ENCODE measurements at regions not wholly inside any gene's neighbourhood (a gene's known extent, or its start where the extent isn't known, plus 50 kb on each side); places are given as distances from the start of the nearest gene placed in this dataset.

GRCh38 chrX:122591546-122591945, 592.5 kb upstream of the GRIA3 start:
- no CpG with 5 or more reads among the region's 2 CpGs for WGBS, 2 donors (ENCODE audit: extremely low coverage in 2 of 2, insufficient read length in 2 of 2, insufficient replicate concordance in 1 of 2)
- Histone ChIP-seq H3K14ac (ENCODE audit: low read length) (no peak overlapping the region), H3K4me1 (ENCODE audit: control insufficient read depth in 2 of 2, insufficient read depth in 1 of 2, low read depth in 1 of 2, low read length in 2 of 2) (no peaks in the 10 kb centered on the region), H3K9ac (ENCODE audit: low read depth, low read length, poor library complexity) (no peak overlapping the region), H2BK15ac (ENCODE audit: low read length) (no peak overlapping the region), H3K18ac (ENCODE audit: low read length) (no peak overlapping the region), H2AK5ac (ENCODE audit: low read depth, low read length) (no peak overlapping the region), H3K9me3 (replicated peaks in 1 of 2; ENCODE audit: control insufficient read depth in 2 of 2, insufficient read depth in 1 of 2, low read depth in 1 of 2, low read length in 2 of 2) (no peaks in the 10 kb centered on the region), H3K4me3 (ENCODE audit: low read length in 2 of 2) (no peak overlapping the region), H3K4ac (ENCODE audit: low read length) (no peak overlapping the region), H2BK12ac (ENCODE audit: low read length) (no peak overlapping the region), H2BK120ac (ENCODE audit: low read depth, low read length) (no peak overlapping the region), H3K79me1 (ENCODE audit: low read depth, low read length) (no peaks in the 10 kb centered on the region), H2AFZ (ENCODE audit: low read length) (no peak overlapping the region), H4K8ac (ENCODE audit: low read depth, low read length) (no peak overlapping the region), H3K36me3 (replicated peaks in 1 of 2; ENCODE audit: control insufficient read depth in 2 of 2, insufficient read depth in 2 of 2, low read length in 2 of 2) (no peaks in the 10 kb centered on the region), H2BK5ac (ENCODE audit: low read length) (no peak overlapping the region), H4K91ac (ENCODE audit: low read depth, low read length, poor library complexity) (no peak overlapping the region), H3K27me3 (ENCODE audit: control insufficient read depth in 3 of 3, insufficient read depth in 3 of 3, low read depth in 1 of 3, low read length in 3 of 3) (no peaks in the 10 kb centered on the region), H3K23ac (ENCODE audit: low read depth, low read length, poor library complexity) (no peak overlapping the region), H3K4me2 (ENCODE audit: insufficient read depth, low read length, poor library complexity, severe bottlenecking) (no peak overlapping the region), H3K27ac (replicated peaks; ENCODE audit: low read length) (no peak overlapping the region)
- no peak for DNase-seq (ENCODE audit: low spot score)

- H2BK12ac ChIP-seq (ENCODE audit: low read length) = no peak overlapping the region
- no peak overlapping the region for H3K4ac ChIP-seq (ENCODE audit: low read length)
- no peak overlapping the region for H3K14ac ChIP-seq (ENCODE audit: low read length)
- H3K27ac ChIP-seq (replicated peaks; ENCODE audit: low read length) = no peak overlapping the region
- no peak overlapping the region for H4K91ac ChIP-seq (ENCODE audit: low read depth, low read length, poor library complexity)
- no peaks in the 10 kb centered on the region for H3K27me3 ChIP-seq (ENCODE audit: control insufficient read depth in 3 of 3, insufficient read depth in 3 of 3, low read depth in 1 of 3, low read length in 3 of 3)
- H2BK120ac ChIP-seq (ENCODE audit: low read depth, low read length) = no peak overlapping the region
- H3K4me1 ChIP-seq (ENCODE audit: control insufficient read depth in 2 of 2, insufficient read depth in 1 of 2, low read depth in 1 of 2, low read length in 2 of 2) = no peaks in the 10 kb centered on the region
- no peak for DNase-seq (ENCODE audit: low spot score)
- H3K23ac ChIP-seq (ENCODE audit: low read depth, low read length, poor library complexity) = no peak overlapping the region
- H3K9me3 ChIP-seq (replicated peaks in 1 of 2; ENCODE audit: control insufficient read depth in 2 of 2, insufficient read depth in 1 of 2, low read depth in 1 of 2, low read length in 2 of 2) = no peaks in the 10 kb centered on the region
- H2AK5ac ChIP-seq (ENCODE audit: low read depth, low read length) = no peak overlapping the region
- H3K79me1 ChIP-seq (ENCODE audit: low read depth, low read length) = no peaks in the 10 kb centered on the region
- H3K36me3 ChIP-seq (replicated peaks in 1 of 2; ENCODE audit: control insufficient read depth in 2 of 2, insufficient read depth in 2 of 2, low read length in 2 of 2) = no peaks in the 10 kb centered on the region
- no peak overlapping the region for H4K8ac ChIP-seq (ENCODE audit: low read depth, low read length)
- H2BK15ac ChIP-seq (ENCODE audit: low read length) = no peak overlapping the region
- H3K4me2 ChIP-seq (ENCODE audit: insufficient read depth, low read length, poor library complexity, severe bottlenecking) = no peak overlapping the region
- no peak overlapping the region for H3K9ac ChIP-seq (ENCODE audit: low read depth, low read length, poor library complexity)
- no peak overlapping the region for H3K4me3 ChIP-seq (ENCODE audit: low read length in 2 of 2)
- H3K18ac ChIP-seq (ENCODE audit: low read length) = no peak overlapping the region
- H2AFZ ChIP-seq (ENCODE audit: low read length) = no peak overlapping the region
- no peak overlapping the region for H2BK5ac ChIP-seq (ENCODE audit: low read length)
Measured at GRCh38 chrX:122596998-122597397, 587.1 kb upstream of the GRIA3 start.

GRCh38 chrX:122622795-122623194, 561.3 kb upstream of the GRIA3 start:
- Histone ChIP-seq H2AK5ac (ENCODE audit: low read depth, low read length) (no peak overlapping the region), H3K4me2 (ENCODE audit: insufficient read depth, low read length, poor library complexity, severe bottlenecking) (no peak overlapping the region), H2AFZ (ENCODE audit: low read length) (no peak overlapping the region), H3K36me3 (replicated peaks in 1 of 2; ENCODE audit: control insufficient read depth in 2 of 2, insufficient read depth in 2 of 2, low read length in 2 of 2) (no peaks in the 10 kb centered on the region), H3K18ac (ENCODE audit: low read length) (no peak overlapping the region), H3K27ac (replicated peaks; ENCODE audit: low read length) (no peak overlapping the region), H3K14ac (ENCODE audit: low read length) (no peak overlapping the region), H2BK15ac (ENCODE audit: low read length) (no peak overlapping the region), H2BK5ac (ENCODE audit: low read length) (no peak overlapping the region), H2BK120ac (ENCODE audit: low read depth, low read length) (no peak overlapping the region), H3K9ac (ENCODE audit: low read depth, low read length, poor library complexity) (no peak overlapping the region), H3K4me3 (ENCODE audit: low read length in 2 of 2) (no peak overlapping the region), H3K4me1 (ENCODE audit: control insufficient read depth in 2 of 2, insufficient read depth in 1 of 2, low read depth in 1 of 2, low read length in 2 of 2) (no peaks in the 10 kb centered on the region), H4K8ac (ENCODE audit: low read depth, low read length) (no peak overlapping the region), H3K4ac (ENCODE audit: low read length) (no peak overlapping the region), H3K27me3 (ENCODE audit: control insufficient read depth in 3 of 3, insufficient read depth in 3 of 3, low read depth in 1 of 3, low read length in 3 of 3) (no peaks in the 10 kb centered on the region), H3K23ac (ENCODE audit: low read depth, low read length, poor library complexity) (no peak overlapping the region), H3K9me3 (replicated peaks in 1 of 2; ENCODE audit: control insufficient read depth in 2 of 2, insufficient read depth in 1 of 2, low read depth in 1 of 2, low read length in 2 of 2) (no peaks in the 10 kb centered on the region), H3K79me1 (ENCODE audit: low read depth, low read length) (no peaks in the 10 kb centered on the region), H2BK12ac (ENCODE audit: low read length) (no peak overlapping the region), H4K91ac (ENCODE audit: low read depth, low read length, poor library complexity) (no peak overlapping the region)
- DNase-seq (ENCODE audit: low spot score) = no peak
- WGBS, 2 donors (ENCODE audit: extremely low coverage in 2 of 2, insufficient read length in 2 of 2, insufficient replicate concordance in 1 of 2) = no CpG with 5 or more reads among the region's 1 CpG

- no CpG with 5 or more reads among the region's 2 CpGs for WGBS, 2 donors (ENCODE audit: extremely low coverage in 2 of 2, insufficient read length in 2 of 2, insufficient replicate concordance in 1 of 2)
- H2BK5ac ChIP-seq (ENCODE audit: low read length) = no peak overlapping the region
- no peak overlapping the region for H2BK12ac ChIP-seq (ENCODE audit: low read length)
- no peak overlapping the region for H3K9ac ChIP-seq (ENCODE audit: low read depth, low read length, poor library complexity)
- no peak overlapping the region for H2AFZ ChIP-seq (ENCODE audit: low read length)
- H2BK15ac ChIP-seq (ENCODE audit: low read length) = no peak overlapping the region
- no peaks in the 10 kb centered on the region for H3K9me3 ChIP-seq (replicated peaks in 1 of 2; ENCODE audit: control insufficient read depth in 2 of 2, insufficient read depth in 1 of 2, low read depth in 1 of 2, low read length in 2 of 2)
- H4K91ac ChIP-seq (ENCODE audit: low read depth, low read length, poor library complexity) = no peak overlapping the region
- H3K18ac ChIP-seq (ENCODE audit: low read length) = no peak overlapping the region
- H2AK5ac ChIP-seq (ENCODE audit: low read depth, low read length) = no peak overlapping the region
- H3K4me2 ChIP-seq (ENCODE audit: insufficient read depth, low read length, poor library complexity, severe bottlenecking) = no peak overlapping the region
- no peaks in the 10 kb centered on the region for H3K27me3 ChIP-seq (ENCODE audit: control insufficient read depth in 3 of 3, insufficient read depth in 3 of 3, low read depth in 1 of 3, low read length in 3 of 3)
- H3K4me3 ChIP-seq (ENCODE audit: low read length in 2 of 2) = no peak overlapping the region
- H3K36me3 ChIP-seq (replicated peaks in 1 of 2; ENCODE audit: control insufficient read depth in 2 of 2, insufficient read depth in 2 of 2, low read length in 2 of 2) = no peaks in the 10 kb centered on the region
- no peak overlapping the region for H3K4ac ChIP-seq (ENCODE audit: low read length)
- H3K79me1 ChIP-seq (ENCODE audit: low read depth, low read length) = no peaks in the 10 kb centered on the region
- DNase-seq (ENCODE audit: low spot score) = no peak
- H3K27ac ChIP-seq (replicated peaks; ENCODE audit: low read length) = no peak overlapping the region
- H3K23ac ChIP-seq (ENCODE audit: low read depth, low read length, poor library complexity) = no peak overlapping the region
- H4K8ac ChIP-seq (ENCODE audit: low read depth, low read length) = no peak overlapping the region
- no peaks in the 10 kb centered on the region for H3K4me1 ChIP-seq (ENCODE audit: control insufficient read depth in 2 of 2, insufficient read depth in 1 of 2, low read depth in 1 of 2, low read length in 2 of 2)
- no peak overlapping the region for H2BK120ac ChIP-seq (ENCODE audit: low read depth, low read length)
- no peak overlapping the region for H3K14ac ChIP-seq (ENCODE audit: low read length)
Measured at GRCh38 chrX:122625239-122625638, 558.8 kb upstream of the GRIA3 start.
